ENCODE measurements at regions not wholly inside any gene's neighbourhood (a gene's known extent, or its start where the extent isn't known, plus 50 kb on each side); places are given as distances from the start of the nearest gene placed in this dataset.
"Not testable (repeated sequence)": the region's sequence is repeated elsewhere in the genome, so short reads cannot be mapped to it uniquely, and the experiment has no call there.

DNA sequence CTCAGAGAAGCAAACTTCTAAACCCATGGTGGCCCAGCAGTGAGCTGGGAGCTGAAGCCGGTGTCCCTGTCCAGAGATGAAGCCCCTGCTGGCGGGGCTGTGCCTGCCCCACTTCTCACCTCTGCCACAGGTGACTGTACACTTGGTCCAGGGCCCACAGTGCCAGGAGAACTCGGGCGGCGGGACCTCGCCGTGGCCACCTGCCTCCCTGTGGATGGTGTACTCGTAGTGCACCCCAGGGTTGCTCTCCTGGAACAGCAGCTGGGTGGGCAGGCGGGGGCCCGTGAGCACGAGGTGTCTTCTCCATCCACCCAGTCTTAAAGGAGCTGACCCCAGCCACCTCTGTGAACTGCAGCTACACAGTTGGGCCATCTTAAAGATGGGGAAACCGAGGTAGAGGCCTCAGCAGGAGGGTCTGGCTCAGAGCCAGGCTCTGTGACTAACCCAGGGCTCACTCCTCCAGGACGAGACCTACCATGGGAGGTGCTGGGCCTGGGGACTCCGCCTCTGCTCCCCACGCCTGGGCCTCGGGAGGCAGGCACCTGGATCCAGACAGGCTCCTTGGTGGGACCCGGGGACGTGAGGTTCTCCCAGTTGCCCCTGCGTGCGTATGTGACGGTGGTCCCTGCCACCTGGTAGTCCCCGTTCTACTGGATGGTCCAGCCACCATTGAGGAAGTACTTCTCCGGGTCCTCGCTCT lies 113.1 kb upstream of the AKAP13 start:
- not testable (repeated sequence) for DNase-seq

- DNase-seq = no peak
Observed at GRCh38 chr15:85274315-85275050, 105.9 kb upstream of the AKAP13 start.

DNA sequence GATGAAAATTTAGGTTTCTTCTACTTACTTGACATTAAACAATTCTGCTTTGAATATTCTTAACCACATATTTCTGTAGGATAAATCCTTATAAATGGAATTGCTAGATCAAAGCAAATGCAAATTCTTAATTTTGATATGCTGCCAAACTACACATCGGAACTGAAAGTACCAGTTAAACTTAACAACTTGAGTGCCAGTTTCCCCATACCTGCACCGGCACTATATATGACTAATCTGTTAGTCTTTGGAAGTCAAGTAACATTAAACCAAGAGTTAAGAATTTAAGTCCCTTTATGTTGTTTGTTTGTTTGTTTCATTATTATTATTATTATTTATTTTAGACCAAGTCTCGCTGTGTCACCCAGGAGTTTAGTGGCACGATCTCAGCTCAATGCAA lies 103.9 kb upstream of the AKAP13 start:
- DNase-seq = no peak

- no peak for DNase-seq
Observed at GRCh38 chr15:85276921-85277320, 103.5 kb upstream of the AKAP13 start.

DNA sequence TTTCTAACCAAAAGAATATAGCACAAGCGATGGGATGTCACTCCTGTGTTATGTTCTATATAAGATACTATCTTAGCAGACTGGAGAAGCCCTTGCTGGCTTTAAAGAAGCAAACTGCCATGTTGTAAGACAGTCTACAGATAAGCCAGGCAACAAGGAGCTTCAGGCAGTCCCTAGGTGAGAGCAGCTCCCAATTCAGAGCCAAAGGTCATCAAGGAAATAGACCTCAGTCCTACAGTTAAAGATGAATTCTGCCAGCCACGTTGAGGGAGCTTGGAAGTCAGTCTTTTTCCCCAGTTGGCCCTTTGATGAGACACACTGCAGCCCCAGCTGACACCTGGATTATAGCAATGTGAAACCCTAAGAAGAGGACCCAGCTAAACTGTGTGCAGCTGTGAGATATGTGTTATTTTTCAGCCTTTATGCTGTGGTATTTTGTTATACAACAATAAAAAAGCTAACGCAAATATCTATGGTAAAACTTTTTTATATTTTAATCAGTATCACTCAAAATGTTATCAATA lies 102.5 kb upstream of the AKAP13 start:
- DNase-seq = no peak

DNA sequence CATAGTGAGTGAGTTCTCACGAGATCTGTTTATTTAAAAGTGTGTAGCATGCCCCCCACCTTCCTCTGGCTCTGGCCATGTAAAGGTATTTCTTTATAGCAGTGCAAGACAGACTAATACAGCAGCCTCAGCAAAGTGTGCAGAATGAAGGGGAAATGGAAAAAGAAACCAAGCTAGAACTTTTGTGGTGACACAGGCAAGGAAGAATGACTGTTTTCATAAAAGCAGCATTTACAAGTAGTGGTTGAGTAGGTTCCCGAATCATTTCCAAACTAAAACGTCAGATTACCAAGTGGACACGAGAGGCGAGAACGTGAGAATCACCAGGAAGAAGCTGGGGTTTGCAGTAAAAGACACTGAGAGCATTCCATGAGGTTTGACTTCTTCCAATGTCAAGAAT lies 100.2 kb upstream of the AKAP13 start:
- DNase-seq = no peak

GRCh38 chr15:85281293-85281882 lies 99.0 kb upstream of the AKAP13 start:
- DNase-seq = no peak

DNA sequence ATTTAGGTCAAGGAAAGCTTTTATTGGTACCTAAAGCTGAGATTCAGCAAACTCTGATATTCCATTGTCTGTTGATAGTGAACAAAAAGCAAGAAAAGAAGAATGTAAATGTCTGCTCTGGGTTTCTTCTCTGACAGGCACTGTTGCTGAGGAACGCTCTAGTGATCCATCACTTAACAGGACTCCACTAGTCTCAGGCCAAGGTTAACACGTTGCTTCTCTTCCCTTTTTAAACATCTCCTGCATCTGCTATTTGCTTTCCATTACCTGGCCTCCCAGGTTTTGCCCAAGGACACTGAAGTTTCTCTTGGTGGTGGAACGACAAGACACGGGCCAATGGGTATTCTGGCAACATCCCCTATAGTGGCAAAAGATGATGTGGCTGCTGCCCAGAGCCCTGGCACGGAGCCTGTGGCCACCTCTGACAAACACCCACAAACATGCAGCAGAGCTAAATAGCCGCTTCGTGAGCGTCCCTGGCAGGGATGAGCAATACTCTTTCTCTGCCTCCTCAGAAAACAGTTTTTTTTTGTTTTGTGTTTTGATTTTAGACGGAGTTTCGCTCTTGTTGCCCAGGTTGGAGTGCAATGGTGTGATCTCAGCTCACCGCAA lies 97.8 kb upstream of the AKAP13 start:
- no peak for DNase-seq

DNA sequence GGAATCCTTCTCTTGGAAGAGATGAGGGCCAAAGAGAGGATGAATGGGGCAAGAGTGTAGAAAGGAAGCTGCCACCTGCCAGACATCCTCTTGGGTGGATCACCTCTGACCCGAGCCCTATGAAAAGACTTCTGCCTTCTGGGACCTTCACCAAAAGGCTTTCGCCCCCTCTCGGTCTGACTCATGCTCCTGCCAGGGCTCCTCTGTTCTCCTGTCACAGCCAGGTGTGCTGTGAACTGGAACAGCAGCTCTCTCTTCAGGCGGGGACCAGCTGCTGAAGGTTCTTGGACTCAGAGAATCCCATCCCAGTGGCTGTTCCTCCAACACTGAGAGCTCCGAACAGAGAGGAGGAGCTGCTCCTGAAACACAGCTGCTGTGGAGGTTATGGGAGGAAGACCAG lies 96.6 kb upstream of the AKAP13 start:
- DNase-seq = not testable (repeated sequence)

DNA sequence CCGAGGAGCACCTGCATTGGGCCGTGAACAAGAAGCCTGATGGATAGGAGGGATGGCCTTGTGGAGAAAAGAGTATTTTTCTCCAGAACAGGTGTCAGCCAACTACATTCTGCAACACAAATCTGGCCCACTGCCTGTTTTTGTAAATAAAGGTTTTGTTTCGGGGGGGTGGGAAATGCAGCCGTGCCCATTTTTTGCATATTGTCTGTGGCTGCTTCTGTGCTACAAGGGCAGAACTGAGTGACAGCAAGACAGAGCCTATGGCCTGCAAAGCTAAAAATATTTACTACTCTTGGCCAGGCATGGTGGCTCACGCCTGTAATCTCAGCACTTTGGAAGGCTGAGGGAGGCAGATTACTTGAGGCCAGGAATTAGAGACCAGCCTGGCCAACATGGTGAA lies 95.9 kb upstream of the AKAP13 start:
- no peak for DNase-seq

DNA sequence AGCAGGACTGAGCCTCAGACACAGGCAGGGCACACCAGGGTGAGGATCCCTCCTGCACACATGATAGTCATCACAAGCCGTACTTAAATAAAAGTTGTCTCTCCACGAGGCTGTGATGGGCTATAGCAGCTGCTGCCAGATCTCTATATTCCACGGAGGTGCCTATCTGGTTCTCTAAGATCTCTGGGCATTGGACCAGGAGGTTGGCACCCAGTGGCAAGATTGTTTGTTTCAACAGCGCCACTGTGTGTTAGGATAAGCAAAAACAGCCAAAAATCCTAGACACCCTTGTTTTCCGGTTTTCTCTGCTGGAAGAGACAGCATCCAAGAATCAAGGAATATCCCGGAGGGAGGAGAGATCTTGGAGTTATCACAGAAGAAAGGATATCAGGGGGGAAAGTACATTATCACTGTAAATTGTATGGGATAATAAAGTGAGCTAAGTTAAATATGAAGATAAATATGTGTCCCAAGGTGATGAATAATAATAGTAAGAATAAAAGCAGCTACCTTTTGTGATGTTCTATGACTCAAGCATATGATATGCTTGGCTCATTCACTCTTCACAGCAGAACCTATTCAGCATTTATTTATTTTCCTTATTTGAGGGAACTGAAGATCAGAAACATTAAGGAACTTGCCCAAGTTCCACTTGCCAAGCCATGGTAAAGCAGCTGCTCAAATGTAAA lies 90.6 kb upstream of the AKAP13 start:
- DNase-seq = peak; percentile 15

DNA sequence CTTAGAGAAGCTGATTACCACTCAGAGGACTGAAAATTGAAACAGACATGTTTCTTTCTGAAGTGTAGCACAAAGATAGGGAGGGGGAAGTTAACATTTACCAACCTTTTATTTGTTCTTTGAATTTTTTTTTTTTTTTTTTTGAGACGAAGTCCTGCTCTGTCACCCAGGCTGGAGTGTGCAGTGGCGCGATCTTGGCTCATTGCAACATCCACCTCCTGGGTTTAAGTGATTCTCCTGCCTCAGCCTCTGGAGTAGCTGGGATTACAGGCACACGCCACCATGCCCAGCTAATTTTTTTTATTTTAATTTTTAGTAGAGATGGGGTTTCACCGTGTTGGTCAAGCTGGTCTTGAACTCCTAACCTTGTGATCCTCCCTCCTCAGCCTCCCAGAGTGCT lies 87.8 kb upstream of the AKAP13 start:
- not testable (repeated sequence) for DNase-seq

DNA sequence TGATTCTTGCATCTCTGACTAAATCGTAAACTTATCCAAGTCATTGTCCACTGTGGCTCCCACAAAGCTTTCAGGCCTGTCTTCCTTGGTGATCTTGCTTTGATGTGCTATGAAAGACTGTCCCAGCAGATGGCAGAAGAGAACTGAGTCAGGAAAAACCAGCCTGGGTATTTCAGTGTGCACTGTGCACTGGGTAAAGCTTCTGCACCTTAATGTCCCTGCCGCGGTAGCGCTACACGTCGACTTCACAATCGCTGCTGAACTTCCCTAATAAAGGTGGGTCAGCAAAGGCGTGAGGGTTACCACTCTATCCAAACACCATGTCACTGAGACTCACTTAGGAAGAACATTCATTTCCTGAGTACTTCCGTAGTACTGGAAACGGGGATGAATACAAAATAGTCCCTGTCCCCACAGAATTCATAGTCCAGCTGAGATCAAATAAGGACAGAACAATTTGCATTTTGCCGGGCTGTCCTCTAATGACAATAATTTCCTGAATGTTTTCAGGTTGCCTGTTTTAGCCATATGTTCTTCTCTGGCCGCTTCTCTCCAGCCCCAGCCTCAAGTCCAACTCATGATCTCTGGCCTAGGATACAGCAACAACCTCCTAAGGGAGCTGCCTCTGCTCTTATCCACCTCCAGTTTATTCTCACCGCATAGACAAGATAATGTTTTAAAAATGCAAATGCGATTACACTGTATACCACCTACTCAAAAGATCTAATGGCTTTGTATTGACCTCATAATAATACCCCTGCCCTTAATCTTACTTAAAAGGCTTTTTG lies 83.6 kb upstream of the AKAP13 start:
- peak; percentile 78 for DNase-seq

DNA sequence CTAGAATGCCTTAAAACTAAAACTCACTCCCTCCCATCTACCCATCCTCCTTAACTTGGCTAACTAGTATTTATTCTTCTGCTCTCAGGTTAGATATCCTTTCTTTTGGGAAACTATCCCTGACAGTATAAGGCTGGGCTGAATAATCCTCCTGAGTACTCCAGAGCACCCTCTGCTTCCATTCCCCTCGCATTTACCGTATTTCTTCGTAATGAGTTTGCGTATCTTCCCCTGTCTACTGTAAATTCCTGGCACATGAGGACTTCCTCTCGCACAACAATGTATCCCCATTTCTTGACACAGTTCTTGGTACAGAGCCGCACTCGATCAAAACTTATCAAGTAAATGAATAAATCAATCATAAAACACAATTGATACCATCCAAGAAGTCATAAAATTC lies 82.9 kb upstream of the AKAP13 start:
- no peak for DNase-seq

GRCh38 chr15:85298366-85298765 lies 82.0 kb upstream of the AKAP13 start:
- no peak for DNase-seq

DNA sequence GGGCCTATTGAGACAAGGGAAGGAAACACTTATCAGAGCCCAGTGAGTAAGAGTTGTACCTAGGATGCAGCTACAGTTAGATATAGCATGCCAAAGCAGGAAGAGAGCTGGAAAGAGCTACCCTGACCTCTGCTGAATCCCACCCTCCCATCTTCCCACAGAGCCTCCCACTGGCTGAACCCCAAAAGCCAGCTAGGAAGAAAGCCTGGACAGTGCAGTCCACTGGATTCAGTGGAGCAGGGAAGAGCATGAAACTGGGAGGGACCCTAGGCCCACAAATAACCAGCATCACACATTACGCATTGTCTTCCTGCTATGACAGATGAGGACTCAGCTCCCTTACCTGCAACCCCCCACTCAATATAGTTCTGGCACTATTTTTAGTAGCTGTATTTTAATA lies 81.5 kb upstream of the AKAP13 start:
- DNase-seq = no peak

GRCh38 chr15:85302271-85302670 lies 78.1 kb upstream of the AKAP13 start:
- no peak for DNase-seq

DNA sequence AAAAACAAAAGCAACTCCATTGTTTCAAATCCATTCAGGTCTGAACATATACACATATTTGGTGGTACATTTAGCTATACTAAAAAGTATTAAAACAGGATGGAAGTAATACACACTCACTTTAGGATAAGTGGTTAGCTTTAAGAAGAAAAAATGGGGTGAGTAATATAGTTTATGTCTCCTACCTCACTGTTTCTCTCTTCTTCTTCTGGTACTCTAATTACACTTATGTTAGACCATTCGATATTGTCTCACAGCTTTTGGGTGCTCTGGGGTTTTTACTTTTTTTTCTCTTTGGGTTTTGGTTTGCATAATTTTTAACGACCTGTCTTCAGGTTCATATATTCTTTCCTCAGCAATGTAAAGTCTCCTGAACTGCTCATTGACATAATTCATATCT lies 75.4 kb upstream of the AKAP13 start:
- DNase-seq = no peak

DNA sequence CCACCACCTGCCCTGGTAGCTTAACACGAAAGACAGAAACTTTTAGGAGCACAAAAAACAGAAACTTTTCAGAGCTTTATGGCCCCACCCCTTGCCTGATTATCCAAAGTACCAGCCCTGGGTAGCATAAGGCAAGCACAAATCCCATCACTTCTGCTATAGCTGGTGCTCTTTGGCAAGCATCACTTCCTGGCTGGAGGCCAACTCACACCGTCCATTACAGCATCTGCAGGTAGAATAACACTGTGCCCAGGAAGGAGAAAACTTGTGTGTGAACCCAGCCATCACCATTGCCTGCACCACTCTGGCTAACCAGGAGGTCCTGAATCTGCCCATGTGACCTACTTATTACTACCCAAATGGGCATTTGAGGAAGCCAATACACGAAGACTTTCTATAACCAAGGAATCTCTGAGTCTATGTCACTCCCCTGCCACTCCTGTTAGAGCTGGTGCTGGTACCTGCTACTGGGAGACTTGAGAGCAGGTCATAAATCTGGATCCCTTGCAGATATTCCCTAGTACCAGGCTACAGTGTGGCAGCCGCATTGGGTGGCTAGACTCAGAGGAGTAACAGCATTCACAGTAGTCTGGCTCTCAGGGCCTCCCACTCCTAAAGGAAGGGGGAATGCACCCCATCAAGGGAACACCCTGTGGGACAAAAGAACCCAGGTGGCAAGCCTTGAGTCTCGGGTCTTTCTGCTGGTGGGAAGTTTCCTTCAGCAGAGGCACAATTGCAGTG lies 73.3 kb upstream of the AKAP13 start:
- DNase-seq = peak; percentile 59

DNA sequence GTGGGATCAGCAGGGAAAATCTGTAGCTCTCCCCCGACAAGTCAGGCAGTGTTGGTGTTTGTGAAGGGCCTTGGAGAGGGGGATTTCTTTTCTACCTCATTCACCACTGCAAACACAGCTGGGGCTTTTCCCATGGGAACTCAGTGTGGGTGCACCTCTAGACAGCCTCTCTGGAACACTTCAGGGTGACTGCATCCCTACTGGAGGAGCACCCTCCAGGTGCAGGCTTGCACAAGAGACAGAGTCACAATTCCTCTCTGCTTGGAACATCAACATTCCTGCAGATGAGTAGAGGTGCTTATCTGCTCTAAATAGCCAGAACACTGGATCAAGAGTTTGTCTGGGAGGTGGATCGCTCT lies 72.7 kb upstream of the AKAP13 start:
- DNase-seq = no peak

GRCh38 chr15:85311647-85312046 lies 68.8 kb upstream of the AKAP13 start:
- DNase-seq = no peak

DNA sequence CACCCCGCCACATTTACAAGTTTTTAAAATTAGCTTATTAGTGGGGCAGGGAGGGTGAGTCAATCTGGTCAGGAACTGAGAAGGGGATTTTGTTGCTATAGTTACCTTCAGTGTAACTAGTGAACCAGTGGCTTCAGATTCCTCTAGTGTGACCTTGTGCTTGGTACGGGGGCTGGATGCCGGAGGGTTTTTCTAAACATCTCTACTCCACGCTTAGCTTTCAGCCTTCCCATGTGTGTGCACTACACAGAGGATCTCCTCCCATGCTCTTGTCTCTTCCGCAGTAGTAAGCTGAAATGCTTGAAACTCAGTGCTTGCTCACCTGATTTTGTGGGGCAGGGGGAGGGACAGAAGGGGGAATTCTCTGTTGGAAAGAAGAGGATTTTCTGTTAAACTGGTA lies 67.9 kb upstream of the AKAP13 start:
- DNase-seq = no peak

All from NCI-H2171 treated with DMSO at 0.1 percent for 48 hours (cell line).